ENCODE measurements at regions not wholly inside any gene's neighbourhood (a gene's known extent, or its start where the extent isn't known, plus 50 kb on each side); places are given as distances from the start of the nearest gene placed in this dataset.

DNA sequence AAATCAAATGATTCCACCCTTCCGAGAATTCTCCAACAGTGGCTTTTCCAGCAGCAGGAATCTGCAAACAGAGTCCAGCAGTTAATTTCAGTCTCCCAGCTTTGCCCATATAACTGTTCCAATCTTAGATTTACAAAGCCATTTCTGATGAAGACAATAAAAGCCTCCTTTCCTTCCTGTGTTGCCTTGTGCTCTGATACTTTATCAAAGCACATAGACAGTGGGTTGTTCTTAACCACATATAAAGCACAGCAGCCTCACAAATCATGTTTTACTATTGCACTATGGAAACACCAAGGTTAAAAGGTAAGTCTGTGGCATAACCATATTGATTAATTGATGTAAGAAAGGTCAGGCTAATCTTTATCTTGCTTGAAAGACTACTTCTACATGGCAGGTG, 89.8 kb upstream of the MMADHC start:
- ATAC-seq (replicated peaks in 1 of 2) (no peak), DNase-seq (no peak)
- no peak overlapping the region for H3K27ac Mint-ChIP-seq
- H3K27me3 Mint-ChIP-seq (ENCODE audit: low read depth), result no peaks in the 10 kb centered on the region
- H3K4me3 Mint-ChIP-seq, result no peak overlapping the region
- no peaks in the 10 kb centered on the region for H3K4me1 Mint-ChIP-seq (ENCODE audit: low read depth)
- peaks cover 1 to 6% of the 10 kb centered on the region in 2 donors for H3K9me3 Mint-ChIP-seq
- peaks cover 0 to 4% of the 10 kb centered on the region in 2 donors for H3K36me3 Mint-ChIP-seq (ENCODE audit: insufficient read depth in 2 of 2)

GRCh38 chr2:149670086-149670485, 82.5 kb upstream of the MMADHC start:
- H3K36me3 Mint-ChIP-seq (ENCODE audit: insufficient read depth in 2 of 2), result peaks cover 0 to 4% of the 10 kb centered on the region in 2 donors
- DNase-seq, result no peak
- no peak overlapping the region for H3K4me3 Mint-ChIP-seq
- peaks cover under 1 to 4% of the 10 kb centered on the region in 2 donors for H3K9me3 Mint-ChIP-seq
- H3K27me3 Mint-ChIP-seq (ENCODE audit: low read depth), result no peaks in the 10 kb centered on the region
- ATAC-seq (replicated peaks in 1 of 2), result no peak
- no peaks in the 10 kb centered on the region for H3K4me1 Mint-ChIP-seq (ENCODE audit: low read depth)
- H3K27ac Mint-ChIP-seq, result no peak overlapping the region

DNA sequence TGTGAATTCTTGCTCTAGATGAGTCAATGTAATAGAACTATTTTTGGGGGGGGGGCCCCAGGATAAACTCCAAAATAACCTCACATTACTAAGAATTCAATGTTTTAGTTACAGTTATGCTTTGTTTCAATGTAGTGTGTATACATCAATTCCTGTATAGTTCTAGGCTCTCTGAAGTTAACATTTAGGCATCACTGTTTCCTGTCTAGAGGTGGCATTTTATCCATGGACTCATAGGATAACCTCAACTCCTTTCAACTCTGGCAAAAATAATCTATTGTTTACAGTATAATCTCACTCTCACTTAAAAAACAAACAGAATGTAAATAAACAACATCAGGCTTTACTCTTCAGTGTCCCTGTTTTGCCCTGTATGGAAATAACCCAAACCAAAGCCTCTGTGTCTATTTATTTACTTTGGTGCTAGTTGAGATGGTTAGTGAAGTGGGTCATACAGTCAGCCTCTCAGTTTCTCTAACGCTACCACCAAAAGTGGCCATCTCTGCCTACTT, 79.3 kb upstream of the MMADHC start:
- Mint-ChIP-seq H3K9me3 (peaks cover 2 to 4% of the 10 kb centered on the region in 2 donors), H3K4me3 (no peak overlapping the region), H3K27me3 (ENCODE audit: low read depth) (no peaks in the 10 kb centered on the region), H3K4me1 (ENCODE audit: low read depth) (no peaks in the 10 kb centered on the region), H3K36me3 (ENCODE audit: insufficient read depth in 2 of 2) (no peaks in the 10 kb centered on the region), H3K27ac (no peak overlapping the region)
- DNase-seq (no peak), ATAC-seq (replicated peaks in 1 of 2) (no peak)

- no peak for ATAC-seq (replicated peaks in 1 of 2)
- Mint-ChIP-seq H3K4me1 (ENCODE audit: low read depth) (no peaks in the 10 kb centered on the region), H3K36me3 (ENCODE audit: insufficient read depth in 2 of 2) (no peaks in the 10 kb centered on the region), H3K27ac (no peak overlapping the region), H3K9me3 (peaks cover 0 to 2% of the 10 kb centered on the region in 2 donors), H3K4me3 (no peak overlapping the region), H3K27me3 (ENCODE audit: low read depth) (no peaks in the 10 kb centered on the region)
- no peak for DNase-seq
These were observed 77.3 kb upstream of the MMADHC start for GRCh38 chr2:149664896-149665295.

DNA sequence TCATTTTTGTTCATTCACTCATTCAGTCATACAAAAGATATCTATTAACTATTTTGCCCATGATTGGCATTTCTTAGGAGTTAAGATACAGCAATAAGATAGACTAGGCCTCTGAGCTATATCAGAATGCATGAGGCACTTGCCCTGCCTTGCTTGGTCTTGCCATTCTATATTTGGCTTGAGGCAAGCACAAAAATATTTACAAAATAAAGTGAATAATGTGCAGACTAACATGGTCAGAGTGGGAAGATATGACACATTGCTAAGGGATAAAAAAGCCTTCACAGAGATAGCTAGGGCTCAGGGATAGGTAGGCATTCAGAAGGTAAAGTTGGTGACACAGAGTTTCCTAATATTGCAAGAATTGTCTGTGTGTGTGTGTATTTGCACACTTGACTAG, 75.0 kb upstream of the MMADHC start:
- Mint-ChIP-seq H3K9me3 (peaks cover 0 to 2% of the 10 kb centered on the region in 2 donors), H3K36me3 (ENCODE audit: insufficient read depth in 2 of 2) (no peaks in the 10 kb centered on the region), H3K4me1 (ENCODE audit: low read depth) (no peaks in the 10 kb centered on the region), H3K4me3 (no peak overlapping the region), H3K27ac (no peak overlapping the region), H3K27me3 (ENCODE audit: low read depth) (peaks cover 7% of the 10 kb centered on the region)
- ATAC-seq (replicated peaks in 1 of 2), result no peak
- DNase-seq, result no peak

DNA sequence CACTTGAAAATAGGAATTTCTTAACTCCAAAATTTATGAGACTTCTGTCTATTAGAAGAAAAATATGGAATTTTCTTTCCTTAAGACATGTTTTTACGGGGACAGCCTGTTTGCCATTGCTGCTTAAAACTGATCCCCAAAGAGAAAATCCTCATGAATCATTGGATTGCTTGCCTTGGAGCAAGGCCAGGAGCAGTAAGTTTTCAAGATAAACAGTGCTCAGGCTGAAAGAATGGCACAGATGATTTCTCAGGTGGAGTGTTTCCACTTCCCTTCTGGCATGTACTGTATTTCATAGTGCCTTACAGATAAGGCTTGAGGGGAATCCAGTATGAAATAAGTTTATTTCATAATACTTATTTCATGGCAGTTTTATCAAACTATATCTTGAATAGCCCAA, 74.3 kb upstream of the MMADHC start:
- H3K9me3 Mint-ChIP-seq, result peaks cover 0 to 2% of the 10 kb centered on the region in 2 donors
- H3K4me1 Mint-ChIP-seq (ENCODE audit: low read depth), result no peaks in the 10 kb centered on the region
- H3K27ac Mint-ChIP-seq, result no peak overlapping the region
- H3K36me3 Mint-ChIP-seq (ENCODE audit: insufficient read depth in 2 of 2), result no peaks in the 10 kb centered on the region
- ATAC-seq (replicated peaks in 1 of 2), result no peak
- DNase-seq, result no peak
- H3K4me3 Mint-ChIP-seq, result no peak overlapping the region
- H3K27me3 Mint-ChIP-seq (ENCODE audit: low read depth), result peaks cover 7% of the 10 kb centered on the region

DNA sequence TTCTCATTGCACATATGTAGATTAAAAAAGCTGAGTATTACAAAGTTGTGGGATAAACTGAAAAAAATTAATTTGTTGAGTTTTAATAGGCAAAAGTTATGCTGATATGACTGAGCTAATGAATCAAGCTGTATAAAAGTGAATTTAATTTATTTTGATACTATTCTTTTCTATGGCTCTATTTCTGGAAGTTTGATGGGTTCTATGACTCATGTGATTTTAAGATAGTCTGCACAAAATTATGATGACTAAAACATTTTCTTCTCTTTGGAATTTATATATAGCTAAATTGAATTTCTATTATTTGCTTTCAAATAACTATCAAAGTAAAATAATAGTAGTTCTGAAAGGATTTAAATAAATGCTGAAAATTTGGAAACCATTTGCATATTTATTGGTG, 71.0 kb upstream of the MMADHC start:
- no peaks in the 10 kb centered on the region for H3K4me1 Mint-ChIP-seq (ENCODE audit: low read depth)
- no peak overlapping the region for H3K27ac Mint-ChIP-seq
- peaks cover 7% of the 10 kb centered on the region for H3K27me3 Mint-ChIP-seq (ENCODE audit: low read depth)
- no peaks in the 10 kb centered on the region for H3K9me3 Mint-ChIP-seq
- no peak for ATAC-seq (replicated peaks in 1 of 2)
- H3K36me3 Mint-ChIP-seq (ENCODE audit: insufficient read depth in 2 of 2), result no peaks in the 10 kb centered on the region
- no peak overlapping the region for H3K4me3 Mint-ChIP-seq
- no peak for DNase-seq

DNA sequence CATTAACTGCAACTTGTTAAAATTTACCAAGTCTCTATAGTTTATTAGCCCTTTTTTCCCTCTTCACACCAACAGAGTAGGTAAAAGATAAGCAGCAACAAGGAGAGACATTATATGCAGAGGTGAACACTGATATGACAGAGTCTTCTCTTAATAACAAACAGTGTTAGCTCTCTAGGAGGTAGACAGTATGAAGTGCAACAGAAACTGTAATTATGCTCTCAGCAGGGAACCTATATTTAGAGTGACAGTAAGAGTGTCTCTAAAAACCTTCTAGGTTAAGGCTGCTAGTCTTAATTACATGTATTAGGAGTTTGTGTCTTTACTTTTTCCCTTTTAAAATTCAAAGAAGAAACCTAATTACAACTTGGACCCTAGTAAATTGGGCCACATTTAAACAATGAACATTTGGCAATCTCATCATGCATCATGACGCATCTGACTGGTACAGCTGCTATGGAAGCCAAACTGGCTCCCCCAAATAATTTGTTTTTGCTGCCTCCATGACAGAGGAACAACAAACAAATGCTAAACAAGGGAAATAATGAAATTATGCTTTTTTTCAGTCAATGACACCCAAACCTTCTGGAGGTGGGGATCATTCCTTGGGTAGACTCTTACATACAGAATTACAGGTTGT, 69.9 kb upstream of the MMADHC start:
- Mint-ChIP-seq H3K4me3 (no peak overlapping the region), H3K4me1 (ENCODE audit: low read depth) (no peaks in the 10 kb centered on the region), H3K27me3 (ENCODE audit: low read depth) (peaks cover 7% of the 10 kb centered on the region), H3K36me3 (ENCODE audit: insufficient read depth in 2 of 2) (no peaks in the 10 kb centered on the region), H3K9me3 (no peaks in the 10 kb centered on the region), H3K27ac (no peak overlapping the region)
- DNase-seq (no peak), ATAC-seq (replicated peaks in 1 of 2) (no peak)

- DNase-seq (no peak), ATAC-seq (replicated peaks in 1 of 2) (no peak)
- Mint-ChIP-seq H3K4me3 (no peak overlapping the region), H3K27ac (no peak overlapping the region), H3K36me3 (ENCODE audit: insufficient read depth in 2 of 2) (no peaks in the 10 kb centered on the region), H3K9me3 (no peaks in the 10 kb centered on the region), H3K4me1 (ENCODE audit: low read depth) (no peaks in the 10 kb centered on the region), H3K27me3 (ENCODE audit: low read depth) (peaks cover 7% of the 10 kb centered on the region)
These were observed 69.4 kb upstream of the MMADHC start for GRCh38 chr2:149656996-149657395.

- Mint-ChIP-seq H3K27me3 (ENCODE audit: low read depth) (peaks cover 7% of the 10 kb centered on the region), H3K27ac (no peak overlapping the region), H3K4me1 (ENCODE audit: low read depth) (no peaks in the 10 kb centered on the region), H3K36me3 (ENCODE audit: insufficient read depth in 2 of 2) (no peaks in the 10 kb centered on the region), H3K4me3 (no peak overlapping the region), H3K9me3 (no peaks in the 10 kb centered on the region)
- ATAC-seq (replicated peaks in 1 of 2) (no peak), DNase-seq (no peak)
These were observed 66.4 kb upstream of the MMADHC start for GRCh38 chr2:149653831-149654445.

DNA sequence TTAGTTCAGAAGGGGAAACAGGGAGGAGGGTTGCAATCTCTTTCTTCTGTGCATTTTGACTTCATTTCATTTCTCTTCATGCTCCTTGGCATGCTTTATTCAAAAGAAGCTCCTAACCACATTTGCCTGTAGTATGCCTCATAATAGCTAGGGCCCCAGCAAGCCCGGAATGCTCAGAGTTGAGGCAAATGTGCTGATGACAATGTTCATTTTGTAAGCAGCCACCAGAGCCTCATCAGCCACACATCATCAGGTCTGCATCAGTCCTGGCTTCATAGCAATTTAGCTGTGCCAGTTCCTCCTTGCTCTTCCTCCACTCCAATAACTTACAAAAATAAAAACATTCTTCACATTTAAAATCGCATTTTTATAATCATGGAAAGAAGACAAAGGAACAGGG, 65.4 kb upstream of the MMADHC start:
- H3K4me3 Mint-ChIP-seq, result no peak overlapping the region
- ATAC-seq (replicated peaks in 1 of 2) (no peak), DNase-seq (no peak)
- no peak overlapping the region for H3K27ac Mint-ChIP-seq
- H3K9me3 Mint-ChIP-seq, result peaks cover 0 to 3% of the 10 kb centered on the region in 2 donors
- no peaks in the 10 kb centered on the region for H3K36me3 Mint-ChIP-seq (ENCODE audit: insufficient read depth in 2 of 2)
- H3K27me3 Mint-ChIP-seq (ENCODE audit: low read depth), result peaks cover 4% of the 10 kb centered on the region
- no peaks in the 10 kb centered on the region for H3K4me1 Mint-ChIP-seq (ENCODE audit: low read depth)

GRCh38 chr2:149652526-149652925, 65.0 kb upstream of the MMADHC start:
- Mint-ChIP-seq H3K27ac (no peak overlapping the region), H3K9me3 (peaks cover 0 to 4% of the 10 kb centered on the region in 2 donors), H3K4me1 (ENCODE audit: low read depth) (no peaks in the 10 kb centered on the region), H3K4me3 (no peak overlapping the region), H3K27me3 (ENCODE audit: low read depth) (no peaks in the 10 kb centered on the region), H3K36me3 (ENCODE audit: insufficient read depth in 2 of 2) (no peaks in the 10 kb centered on the region)
- no peak for DNase-seq
- ATAC-seq (replicated peaks in 1 of 2), result no peak

DNA sequence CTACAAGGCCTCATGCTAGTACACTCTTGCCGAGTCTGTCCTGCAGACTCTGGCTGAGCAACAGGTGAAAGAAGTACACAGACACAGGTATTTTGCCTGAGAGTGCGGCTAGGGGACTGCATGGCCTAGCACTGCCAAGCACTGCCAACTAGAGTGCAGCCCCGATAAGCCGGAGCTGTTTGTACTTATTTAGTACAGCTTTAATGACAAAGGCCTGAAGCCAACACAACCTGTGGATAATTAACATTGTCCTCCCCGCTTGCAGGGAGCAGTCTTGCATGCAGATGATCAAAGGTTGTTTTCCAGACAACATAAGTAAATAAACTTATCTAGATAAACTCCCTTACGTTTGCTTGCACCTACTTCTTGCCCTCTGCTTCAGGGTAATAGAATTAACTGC, 63.7 kb upstream of the MMADHC start:
- H3K4me1 Mint-ChIP-seq (ENCODE audit: low read depth), result no peaks in the 10 kb centered on the region
- no peak overlapping the region for H3K27ac Mint-ChIP-seq
- H3K4me3 Mint-ChIP-seq, result no peak overlapping the region
- no peaks in the 10 kb centered on the region for H3K36me3 Mint-ChIP-seq (ENCODE audit: insufficient read depth in 2 of 2)
- no peaks in the 10 kb centered on the region for H3K27me3 Mint-ChIP-seq (ENCODE audit: low read depth)
- ATAC-seq (replicated peaks in 1 of 2) (no peak), DNase-seq (no peak)
- peaks cover 0 to 4% of the 10 kb centered on the region in 2 donors for H3K9me3 Mint-ChIP-seq

DNA sequence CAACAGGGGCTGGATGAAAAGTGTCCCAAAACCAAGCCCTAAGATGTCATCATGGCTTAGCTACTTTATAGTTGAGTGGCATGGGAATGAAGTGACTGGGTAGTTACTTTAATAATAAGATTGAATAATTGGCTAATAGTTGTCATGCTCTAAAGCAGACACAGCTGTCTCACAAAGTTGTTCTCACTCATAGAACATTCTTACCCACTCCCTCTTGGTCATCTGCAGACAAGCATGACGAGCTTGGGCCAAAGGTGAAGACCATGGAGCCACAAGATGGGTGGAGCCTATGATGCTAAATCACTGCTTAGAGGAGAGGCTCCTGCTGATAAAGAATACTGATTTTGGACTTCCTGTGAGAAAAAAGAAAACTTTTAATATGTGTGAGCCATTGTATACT, 62.4 kb upstream of the MMADHC start:
- no peak overlapping the region for H3K4me3 Mint-ChIP-seq

More for the DNA sequence above, 62.4 kb upstream of the MMADHC start:
- H3K27ac Mint-ChIP-seq, result no peak overlapping the region
- ATAC-seq (replicated peaks in 1 of 2) (no peak), DNase-seq (no peak)
- H3K36me3 Mint-ChIP-seq (ENCODE audit: insufficient read depth in 2 of 2), result no peaks in the 10 kb centered on the region
- H3K4me1 Mint-ChIP-seq (ENCODE audit: low read depth), result no peaks in the 10 kb centered on the region
- peaks cover 0 to 4% of the 10 kb centered on the region in 2 donors for H3K9me3 Mint-ChIP-seq
- no peaks in the 10 kb centered on the region for H3K27me3 Mint-ChIP-seq (ENCODE audit: low read depth)

Measured in activated T-cell treated with anti-CD3 and anti-CD28 coated beads, Interleukin-2, amount 50 U/mL, for 72 hours (primary cell).